HG03442 (cell line): ENCODE measurements at regions not wholly inside any gene's neighbourhood (a gene's known extent, or its start where the extent isn't known, plus 50 kb on each side); places are given as distances from the start of the nearest gene placed in this dataset.

Experiments used
- ATAC-seq: cut with Tn5 transposase; IDR thresholded peaks from one replicate; pipeline ENCODE4 v1.9.1; 2021; ENCODE audit warnings: mild to moderate bottlenecking, moderate library complexity; ENCODE audit not compliant: unreplicated experiment

- ATAC-seq, result no peak
Measured at GRCh38 chr7:125599387-125599786, 669.8 kb upstream of the POT1 start.

GRCh38 chr7:125592331-125592730 lies 662.7 kb upstream of the POT1 start:
- no peak for ATAC-seq

- no peak for ATAC-seq
Measured at GRCh38 chr7:125573126-125573525, 643.5 kb upstream of the POT1 start.

GRCh38 chr7:125572414-125572813 lies 642.8 kb upstream of the POT1 start:
- no peak for ATAC-seq

- ATAC-seq, result peak; percentile 100
Measured at GRCh38 chr7:125568799-125569198, 639.2 kb upstream of the POT1 start.

- ATAC-seq, result no peak
Measured at GRCh38 chr7:125567686-125568085, 638.1 kb upstream of the POT1 start.

- ATAC-seq, result no peak
Measured at GRCh38 chr7:125563964-125564529, 634.4 kb upstream of the POT1 start.

GRCh38 chr7:125563557-125563956 lies 633.9 kb upstream of the POT1 start:
- no peak for ATAC-seq

GRCh38 chr7:125561006-125561405 lies 631.4 kb upstream of the POT1 start:
- ATAC-seq, result no peak

- ATAC-seq, result no peak
Measured at GRCh38 chr7:125559921-125560320, 630.3 kb upstream of the POT1 start.

- no peak for ATAC-seq
Measured at GRCh38 chr7:125555916-125556315, 626.3 kb upstream of the POT1 start.

GRCh38 chr7:125551008-125551407 lies 621.4 kb upstream of the POT1 start:
- ATAC-seq, result no peak

- no peak for ATAC-seq
Measured at GRCh38 chr7:125547505-125547904, 617.9 kb upstream of the POT1 start.

- no peak for ATAC-seq
Measured at GRCh38 chr7:125530553-125530952, 600.9 kb upstream of the POT1 start.

GRCh38 chr7:125529249-125529648 lies 599.6 kb upstream of the POT1 start:
- no peak for ATAC-seq

- ATAC-seq, result no peak
Measured at GRCh38 chr7:125526958-125527357, 597.3 kb upstream of the POT1 start.

GRCh38 chr7:125526092-125526491 lies 596.5 kb upstream of the POT1 start:
- ATAC-seq, result no peak

- ATAC-seq, result no peak
Measured at GRCh38 chr7:125516194-125516593, 586.6 kb upstream of the POT1 start.

- ATAC-seq, result no peak
Measured at GRCh38 chr7:125512373-125512772, 582.7 kb upstream of the POT1 start.

- ATAC-seq, result no peak
Measured at GRCh38 chr7:125511310-125511709, 581.7 kb upstream of the POT1 start.

GRCh38 chr7:125506331-125506730 lies 576.7 kb upstream of the POT1 start:
- ATAC-seq, result no peak

- no peak for ATAC-seq
Measured at GRCh38 chr7:125504848-125505247, 575.2 kb upstream of the POT1 start.

- ATAC-seq, result no peak
Measured at GRCh38 chr7:125495997-125496396, 566.4 kb upstream of the POT1 start.
